GM21360 (cell line): ENCODE measurements at regions not wholly inside any gene's neighbourhood (a gene's known extent, or its start where the extent isn't known, plus 50 kb on each side); places are given as distances from the start of the nearest gene placed in this dataset.

Source experiments
- ATAC-seq: cut with Tn5 transposase; IDR thresholded peaks from one replicate; pipeline ENCODE4 v1.9.1; 2021; ENCODE audit warnings: mild to moderate bottlenecking, moderate library complexity; ENCODE audit not compliant: unreplicated experiment

DNA sequence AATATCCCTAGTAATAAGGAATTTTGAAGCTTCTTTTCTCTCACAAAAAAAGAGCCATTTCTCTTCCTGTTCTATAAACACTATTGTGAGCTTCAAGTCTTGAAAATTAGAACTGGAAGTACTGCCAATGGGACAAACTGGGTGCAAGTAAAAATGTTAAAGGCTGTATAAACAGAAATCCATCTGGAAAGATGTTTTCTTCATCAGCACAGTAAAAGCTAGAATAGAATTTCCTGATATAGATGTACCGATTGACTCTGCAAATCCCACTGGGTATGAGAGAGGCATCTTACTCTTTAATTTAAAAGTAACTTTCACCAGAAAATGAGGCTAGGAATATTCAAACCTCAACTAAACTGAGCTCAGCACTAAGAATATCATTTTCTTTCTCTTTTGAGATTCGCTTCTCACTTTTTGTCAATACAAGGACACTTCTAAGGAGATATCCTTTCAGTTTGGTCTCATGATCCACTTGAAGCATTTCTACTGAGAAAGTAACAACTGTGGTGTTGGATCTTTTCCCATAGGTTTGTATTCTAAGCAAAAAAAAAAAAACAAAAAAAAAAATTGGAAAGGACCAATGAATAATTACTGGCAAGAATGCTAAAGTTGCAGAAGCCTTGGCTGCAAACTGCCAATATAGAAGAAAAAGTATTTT lies 169.0 kb upstream of the PRDM1 start:
- ATAC-seq, result no peak

DNA sequence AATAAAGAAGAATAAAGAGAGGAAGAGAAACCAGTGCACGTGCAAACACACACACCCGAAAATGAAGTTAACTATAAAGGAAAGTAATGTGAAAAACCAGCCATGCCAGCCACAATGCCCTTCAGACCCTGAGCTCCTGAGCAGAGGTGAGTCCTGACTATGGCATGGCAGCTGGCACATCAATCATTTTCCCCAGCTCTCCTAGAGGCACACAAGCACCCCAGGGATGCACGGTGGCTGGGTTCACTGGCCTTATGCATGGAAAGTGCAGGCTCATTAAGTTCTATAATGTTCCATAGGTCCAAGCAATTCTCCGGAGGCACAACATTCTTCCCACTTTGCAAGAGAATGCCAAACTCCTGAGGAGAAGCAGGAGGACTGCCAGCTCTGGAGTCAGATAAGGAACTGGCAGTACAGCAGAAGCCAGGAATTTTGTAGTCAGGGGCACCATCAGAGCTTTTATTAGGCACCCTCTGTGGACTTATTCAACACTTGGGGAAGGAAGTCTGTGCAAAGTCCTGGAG lies 175.0 kb upstream of the PRDM1 start:
- ATAC-seq, result no peak

GRCh38 chr6:105909106-105909505 lies 177.0 kb upstream of the PRDM1 start:
- no peak for ATAC-seq

DNA sequence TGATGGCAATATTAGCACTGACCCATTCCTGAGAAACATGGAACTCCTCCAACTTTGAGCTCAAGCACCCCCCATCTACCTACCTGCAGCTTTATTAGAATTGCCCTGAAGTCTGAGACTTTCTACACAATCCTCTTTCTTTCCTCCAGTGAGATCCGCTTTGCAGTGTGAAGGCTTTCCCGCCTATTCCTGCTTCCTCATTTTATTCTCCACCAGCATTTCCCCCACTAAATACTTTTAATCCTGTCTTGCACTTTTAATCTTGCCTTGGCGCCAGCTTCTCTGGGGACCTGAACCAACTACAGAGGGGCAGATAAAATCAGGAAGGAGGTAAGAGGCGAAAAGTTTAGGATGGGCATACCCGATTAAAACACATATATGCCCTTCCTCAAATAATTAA lies 178.1 kb upstream of the PRDM1 start:
- ATAC-seq, result no peak

DNA sequence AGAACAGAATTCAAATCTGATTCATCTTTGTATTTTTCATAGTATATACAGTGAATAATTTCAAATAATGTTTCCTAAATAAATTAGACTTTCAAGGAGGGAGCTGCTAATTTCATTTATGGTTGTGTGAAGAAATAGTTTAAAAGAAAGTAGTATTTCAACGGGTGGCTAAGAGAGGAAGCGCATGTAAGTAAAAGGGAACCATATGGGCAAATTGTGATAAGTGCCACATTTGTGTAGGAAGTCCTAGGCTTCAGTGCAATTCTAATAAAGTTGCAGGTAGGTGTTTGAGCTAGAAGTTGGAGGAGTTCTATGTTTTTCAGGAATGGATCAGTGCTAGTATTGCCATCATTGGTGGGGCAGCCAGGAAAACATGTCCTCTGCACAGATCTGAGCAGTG lies 178.8 kb upstream of the PRDM1 start:
- ATAC-seq, result no peak

DNA sequence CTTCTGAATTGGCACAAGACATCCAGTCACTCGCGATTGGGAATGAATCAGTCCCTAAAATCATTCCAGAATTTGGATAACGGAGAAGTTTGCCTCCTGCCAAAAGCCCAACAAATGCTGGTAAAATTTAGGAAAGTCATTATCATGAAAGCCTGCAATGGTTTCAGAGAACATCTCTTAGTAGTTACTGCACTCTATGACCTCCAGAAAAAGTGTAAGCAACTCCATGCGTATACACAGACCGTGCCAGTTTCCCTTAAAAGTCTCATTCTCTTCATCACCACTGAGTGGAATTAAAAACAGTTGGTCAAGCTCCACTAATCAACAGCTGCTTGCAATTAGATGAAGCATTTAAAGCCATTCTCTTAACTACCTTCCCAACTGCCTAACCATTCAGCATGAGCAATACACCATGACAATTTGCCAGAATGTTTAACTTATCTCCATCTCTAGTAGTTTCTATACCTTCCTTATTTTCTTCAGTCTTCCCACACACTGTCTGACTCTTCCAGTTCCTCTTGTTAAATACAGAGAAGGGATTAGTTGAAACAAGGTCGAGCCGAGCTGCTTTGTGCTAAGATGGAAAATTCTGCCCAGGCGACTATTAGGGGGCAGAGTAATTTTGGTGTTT lies 183.6 kb upstream of the PRDM1 start:
- ATAC-seq, result no peak

GRCh38 chr6:105901583-105901982 lies 184.6 kb upstream of the PRDM1 start:
- ATAC-seq, result no peak

DNA sequence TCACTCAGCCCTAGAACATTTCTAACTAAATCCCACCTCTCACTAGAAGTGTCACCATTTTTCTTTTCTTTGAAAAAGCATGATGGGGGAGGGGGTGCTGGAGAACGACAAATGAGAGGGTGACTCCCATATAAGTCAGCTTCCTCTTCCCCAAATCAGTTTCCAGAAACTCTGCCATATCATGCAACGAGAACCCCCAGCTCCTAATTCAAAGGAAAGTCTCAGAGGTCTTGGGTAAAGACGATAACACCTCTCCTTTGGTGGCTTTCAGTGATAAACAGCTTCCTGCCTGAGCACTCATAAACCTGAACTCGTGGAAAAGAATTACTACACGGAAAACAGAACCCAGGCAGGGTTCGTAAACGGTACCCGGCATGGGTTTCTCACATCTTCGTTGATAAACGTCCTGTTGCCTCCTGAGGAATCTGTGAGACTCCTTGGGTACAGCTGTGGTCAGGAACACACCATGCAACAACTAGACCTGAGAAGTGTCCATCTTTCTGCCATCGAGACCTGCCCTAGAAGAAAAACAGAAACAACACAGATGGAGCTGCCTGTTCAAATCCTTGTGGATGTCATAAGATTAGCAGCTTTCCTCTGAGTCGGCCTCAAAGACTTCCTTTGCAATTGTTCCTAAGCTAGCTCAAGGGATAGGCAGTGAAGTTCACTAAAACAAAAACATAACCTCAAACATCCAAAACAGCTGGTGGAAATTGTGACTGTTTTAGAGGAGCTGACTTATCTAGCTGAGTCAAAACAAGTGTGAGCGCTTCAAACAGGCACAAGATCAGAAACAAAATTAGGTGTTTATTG lies 185.8 kb upstream of the PRDM1 start:
- ATAC-seq, result no peak

DNA sequence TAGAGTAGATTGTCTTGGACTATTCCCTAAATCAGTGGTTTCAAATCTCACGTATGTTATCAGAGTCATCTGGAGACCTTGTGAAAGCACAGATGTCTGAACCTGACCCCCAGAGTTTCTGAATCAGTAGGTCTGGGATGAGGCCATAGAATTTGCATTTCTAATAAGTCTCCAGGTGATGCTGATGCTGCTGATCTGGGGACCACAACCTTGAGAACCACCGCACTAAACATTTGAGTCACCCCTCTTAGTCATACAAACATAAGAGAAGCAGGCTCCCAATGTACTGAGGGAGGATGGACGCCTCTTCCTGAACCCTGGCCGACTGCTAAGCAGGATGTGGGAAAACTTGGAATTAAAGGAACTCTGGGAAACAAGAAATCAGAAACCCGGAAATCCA lies 187.8 kb upstream of the PRDM1 start:
- ATAC-seq, result no peak

DNA sequence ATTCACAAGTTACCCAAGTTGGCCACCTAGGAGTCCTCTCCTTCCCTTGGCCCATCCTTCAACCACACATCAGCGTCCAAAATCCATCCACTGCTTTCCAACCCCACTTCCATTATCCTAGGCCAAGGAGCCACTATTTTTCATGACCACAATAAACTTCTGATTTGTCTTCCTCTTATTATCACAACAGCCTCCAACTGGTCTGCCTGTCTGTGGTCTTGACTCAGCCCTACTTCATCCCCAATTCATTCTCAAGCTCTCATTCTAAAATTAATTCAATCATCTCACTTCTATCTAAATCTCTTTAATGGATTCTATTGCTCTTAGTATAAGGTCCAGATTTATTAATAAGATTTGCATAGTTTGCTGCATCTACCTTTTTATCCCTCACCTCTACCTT lies 189.0 kb upstream of the PRDM1 start:
- ATAC-seq, result no peak

DNA sequence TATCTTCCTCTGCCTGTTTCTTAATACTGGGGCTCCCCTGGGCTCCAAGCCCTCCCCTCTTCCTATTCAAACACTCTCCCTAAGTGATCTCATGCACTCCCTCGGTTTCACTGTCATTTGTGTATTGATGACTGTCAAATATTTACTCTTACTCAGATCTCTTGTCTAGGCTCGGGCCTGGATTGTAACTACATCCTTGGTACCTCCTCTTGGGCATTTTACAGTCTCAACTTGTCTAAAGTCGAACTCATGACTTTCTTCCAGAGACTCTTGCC lies 189.4 kb upstream of the PRDM1 start:
- ATAC-seq, result no peak

- no peak for ATAC-seq
These were observed 189.9 kb upstream of the PRDM1 start for GRCh38 chr6:105896052-105896820.

DNA sequence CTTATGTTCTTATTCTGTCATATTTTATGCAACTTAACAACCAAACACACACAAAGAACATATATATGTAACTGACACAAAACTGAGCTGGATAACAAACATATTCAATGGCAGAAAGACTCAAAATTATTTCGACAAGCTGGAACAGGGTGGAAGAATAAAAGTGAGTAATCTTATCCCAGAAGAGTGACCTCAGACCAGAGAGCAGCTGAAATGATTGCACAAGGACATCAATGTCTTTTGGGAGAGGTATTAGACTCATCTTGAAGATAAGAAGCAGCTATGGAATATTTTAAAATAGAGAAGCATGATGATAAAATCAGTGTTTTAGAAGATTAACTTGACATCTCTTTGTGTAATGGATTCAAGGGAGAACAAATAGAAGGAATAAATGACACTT lies 191.6 kb upstream of the PRDM1 start:
- ATAC-seq, result no peak

- ATAC-seq, result no peak
These were observed 192.4 kb upstream of the PRDM1 start for GRCh38 chr6:105893741-105894140.

DNA sequence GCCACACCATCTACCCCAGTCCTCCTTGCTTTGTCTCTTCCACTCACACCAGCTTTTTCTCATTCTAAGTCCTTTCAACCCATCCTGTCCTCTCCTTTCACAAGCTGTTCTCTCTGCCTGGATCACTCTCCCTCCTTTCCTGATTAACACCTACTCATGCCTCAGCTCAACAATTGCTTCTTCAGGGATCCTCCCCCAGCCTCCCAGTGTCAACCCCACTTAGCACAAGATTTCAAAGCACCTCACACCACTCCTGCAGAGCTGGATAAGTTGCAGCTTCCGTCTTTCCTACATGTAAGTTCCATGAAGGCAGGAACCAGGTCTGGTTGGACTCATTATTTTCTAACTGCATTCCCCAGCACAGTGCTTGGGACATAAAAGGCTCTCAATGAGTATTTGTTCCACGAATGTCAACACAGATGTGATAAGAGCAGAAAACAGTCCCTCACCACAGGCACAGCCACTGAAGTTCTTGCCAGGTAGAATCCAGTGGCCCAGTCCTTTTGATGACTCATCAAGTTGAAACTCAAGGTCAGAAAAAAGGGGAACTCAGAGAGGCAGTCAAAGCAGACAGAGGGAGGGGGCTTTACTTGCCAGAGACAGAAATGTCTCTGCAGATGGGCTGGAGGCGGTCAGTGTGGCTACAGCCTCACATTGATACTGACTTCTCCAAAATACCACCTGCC lies 193.4 kb upstream of the PRDM1 start:
- ATAC-seq, result peak; percentile 80

DNA sequence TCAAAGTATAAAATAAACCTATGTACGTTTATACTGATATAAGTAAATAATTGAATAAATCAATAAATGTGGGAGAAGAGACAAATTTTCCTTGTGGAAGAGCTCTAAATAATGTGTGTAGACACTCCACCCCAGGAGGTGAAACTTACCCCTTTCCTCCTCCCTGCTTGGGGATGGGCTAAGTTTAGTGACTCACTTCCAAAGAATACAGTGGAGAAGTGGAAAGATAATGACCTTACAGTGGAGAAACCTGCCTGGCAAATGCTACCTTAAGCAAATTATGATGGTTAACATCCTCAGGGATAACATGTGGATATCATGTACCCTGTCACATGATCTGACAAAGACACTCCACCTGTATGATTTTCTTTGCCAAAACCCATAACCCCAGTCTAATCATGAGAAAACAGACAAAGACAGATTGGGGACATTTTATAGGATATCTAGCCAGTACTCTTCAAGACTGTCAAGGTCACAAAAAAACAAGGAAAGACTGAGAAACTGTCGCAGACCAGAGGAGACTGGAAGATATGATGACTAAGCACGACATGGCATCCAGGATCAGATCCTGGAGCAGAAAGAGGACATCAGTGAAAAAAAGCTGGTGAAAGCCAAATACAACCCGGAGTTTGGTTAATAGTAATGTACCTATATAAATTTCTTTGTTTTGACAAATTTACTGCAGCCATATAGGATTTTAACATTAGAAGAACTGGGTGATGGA lies 195.5 kb upstream of the PRDM1 start:
- no peak for ATAC-seq

DNA sequence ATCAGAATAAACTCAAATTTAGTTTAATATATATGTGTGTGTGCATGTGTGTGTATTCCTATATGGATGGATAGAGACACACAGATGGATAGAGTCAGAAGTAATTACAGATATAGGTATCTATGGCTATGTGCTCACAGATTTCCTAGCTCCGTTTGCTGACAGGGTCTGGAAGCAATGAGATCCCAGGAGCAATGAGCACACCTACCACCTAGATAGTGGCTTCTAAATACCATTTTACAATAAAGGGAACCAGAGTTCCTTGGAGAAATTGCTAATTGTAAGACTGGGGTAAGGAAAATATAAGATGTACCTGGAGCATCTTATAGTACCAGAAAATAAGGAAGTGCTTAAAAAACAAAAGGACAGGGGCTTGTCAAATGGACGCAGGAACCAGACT lies 196.2 kb upstream of the PRDM1 start:
- ATAC-seq, result no peak

DNA sequence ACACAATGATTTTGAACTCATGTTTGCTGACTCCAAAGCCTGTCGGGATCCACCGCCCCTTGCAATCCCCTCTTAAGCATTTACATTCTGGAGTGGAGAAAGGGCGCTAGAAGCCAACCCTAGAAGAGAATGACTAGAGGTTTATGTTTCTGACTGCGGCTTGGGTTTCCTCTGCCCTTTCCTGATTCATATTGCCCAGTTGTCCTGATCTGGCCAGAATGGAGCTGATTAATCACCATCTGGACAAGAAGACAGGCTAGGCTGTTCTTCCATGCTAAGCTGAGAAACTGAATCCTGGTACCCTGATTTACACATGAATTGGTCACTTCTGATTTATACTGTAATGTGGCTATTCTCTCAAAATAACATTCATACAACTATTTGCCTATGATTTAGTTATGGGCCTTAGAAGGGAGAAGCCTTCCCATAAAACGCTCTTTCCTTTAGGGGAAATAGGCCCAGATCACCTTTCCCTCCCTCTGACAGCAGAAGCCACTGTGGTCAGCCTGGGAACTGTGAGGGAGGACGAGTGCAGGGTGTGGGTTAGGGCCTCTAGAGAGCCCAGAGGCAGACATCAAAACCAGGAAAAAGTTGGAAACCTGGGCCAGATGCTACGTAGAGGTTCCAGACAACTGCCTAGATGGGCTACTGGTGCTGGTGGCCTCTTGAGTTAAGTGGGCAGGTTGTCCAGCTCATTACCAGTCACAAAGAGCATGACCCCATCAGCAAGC lies 199.2 kb upstream of the PRDM1 start:
- ATAC-seq, result no peak

GRCh38 chr6:105886066-105886813 lies 199.9 kb upstream of the PRDM1 start:
- no peak for ATAC-seq
